GM12801 (cell line): ENCODE measurements at regions not wholly inside any gene's neighbourhood (a gene's known extent, or its start where the extent isn't known, plus 50 kb on each side); places are given as distances from the start of the nearest gene placed in this dataset.

Experiments used
- CTCF ChIP-seq: IDR thresholded peaks from one replicate; pipeline ENCODE4 v1.5.1; 2011; ENCODE audit warnings: control low read depth; ENCODE audit not compliant: insufficient read length; ENCODE audit errors: extremely low read depth

GRCh38 chr3:182668541-182668940 is 124.8 kb upstream of the ATP11B start:
- no peak for TF ChIP-seq CTCF

GRCh38 chr3:182668974-182669373 is 124.3 kb upstream of the ATP11B start:
- no peak for TF ChIP-seq CTCF

GRCh38 chr3:182671541-182671940 is 121.8 kb upstream of the ATP11B start:
- TF ChIP-seq CTCF, result no peak

GRCh38 chr3:182671942-182672341 is 121.4 kb upstream of the ATP11B start:
- TF ChIP-seq CTCF, result no peak

GRCh38 chr3:182673336-182673735 is 120.0 kb upstream of the ATP11B start:
- TF ChIP-seq CTCF, result no peak

GRCh38 chr3:182682263-182683241 is 110.8 kb upstream of the ATP11B start:
- no peak for TF ChIP-seq CTCF

- peak; percentile 73 for TF ChIP-seq CTCF
Measured at GRCh38 chr3:182683453-182683852, 109.9 kb upstream of the ATP11B start.
